H1 (cell line): ENCODE measurements at regions not wholly inside any gene's neighbourhood (a gene's known extent, or its start where the extent isn't known, plus 50 kb on each side); places are given as distances from the start of the nearest gene placed in this dataset.
"Not testable (repeated sequence)": the region's sequence is repeated elsewhere in the genome, so short reads cannot be mapped to it uniquely, and the experiment has no call there.

Source experiments
- CTCF ChIA-PET: fragments of 300-600 bp; sonication (Branson Sonifier 250); formaldehyde crosslinking; loops from one replicate; lab custom pipeline; 2021; ENCODE audit not compliant: partially characterized antibody; lab: Charles Lee
- POLR2A ChIA-PET: fragments of 300-600 bp; sonication (Branson Sonifier 250); formaldehyde crosslinking; loops from one replicate; lab custom pipeline; 2021; ENCODE audit warnings: inconsistent platforms; ENCODE audit not compliant: partially characterized antibody; lab: Charles Lee
- DNase-seq, 2 experiments: peaks; one replicate each; pipeline versions ENCODE4 v3.0.0 to v3.0.0-alpha.2; 2010 to 2022; ENCODE audit warnings: low spot score in 2 of 2, low read depth in 1 of 2, mixed read lengths in 1 of 2
- FAIRE-seq: peaks from 2 replicates; lab custom pipeline; 2011; peaks lifted over from hg19 to GRCh38; lab: Jason Lieb, UNC
- H2AFZ ChIP-seq: 2 replicates; pipeline ENCODE4 v1.8.1; 2012; ENCODE audit warnings: low read length, inconsistent platforms
- H2AK5ac ChIP-seq: 2 replicates; pipeline ENCODE4 v1.6.1; 2013; ENCODE audit warnings: low read depth, low read length
- H2BK120ac ChIP-seq: replicated peaks from 2 replicates; pipeline ENCODE3; 2013; ENCODE audit warnings: low read depth, low read length, inconsistent platforms
- H2BK12ac ChIP-seq: 2 replicates; pipeline ENCODE4 v1.6.1; 2013; ENCODE audit warnings: low read depth, low read length
- H2BK15ac ChIP-seq: 2 replicates; pipeline ENCODE4 v1.6.1; 2013; ENCODE audit warnings: low read length
- H2BK20ac ChIP-seq: 2 replicates; pipeline ENCODE4 v1.6.1; 2013; ENCODE audit warnings: low read length
- H2BK5ac ChIP-seq: 2 replicates; pipeline ENCODE4 v1.6.1; 2013; ENCODE audit warnings: low read depth, low read length
- H3K14ac ChIP-seq: 2 replicates; pipeline ENCODE4 v1.6.1; 2013; ENCODE audit warnings: inconsistent platforms; ENCODE audit not compliant: insufficient read length
- H3K18ac ChIP-seq: 2 replicates; pipeline ENCODE4 v1.6.1; 2013; ENCODE audit warnings: low read length; ENCODE audit errors: extremely low read depth
- H3K23ac ChIP-seq: 2 replicates; pipeline ENCODE4 v1.6.1; 2013; ENCODE audit warnings: inconsistent platforms; ENCODE audit not compliant: insufficient read length
- H3K23me2 ChIP-seq: 2 replicates; pipeline ENCODE4 v1.6.1; 2013; ENCODE audit warnings: low read depth, low read length
- H3K27ac ChIP-seq: 2 replicates; pipeline ENCODE4 v1.6.1; 2011; ENCODE audit warnings: low read depth, low read length, inconsistent platforms
- H3K27me3 ChIP-seq, 4 experiments: replicated peaks in 1 of 4; 1 replicate in 1 of 4; 2 replicates in 3 of 4; pipeline versions ENCODE4 v1.6.1 to v1.8.1; 2011 to 2013; ENCODE audit warnings: low read length in 3 of 4, mild to moderate bottlenecking in 3 of 4, inconsistent platforms in 2 of 4, mixed read lengths in 2 of 4, moderate library complexity in 1 of 4; ENCODE audit not compliant: control insufficient read depth in 3 of 4, insufficient read depth in 3 of 4; ENCODE audit errors: extremely low read depth in 1 of 4
- H3K36me3 ChIP-seq, 4 experiments: 2 replicates each; pipeline versions ENCODE4 v1.6.1 to v1.8.1; 2011 to 2013; ENCODE audit warnings: mild to moderate bottlenecking in 4 of 4, low read length in 3 of 4, moderate library complexity in 2 of 4, control low read depth in 1 of 4, inconsistent platforms in 1 of 4; ENCODE audit not compliant: insufficient read depth in 4 of 4, control insufficient read depth in 2 of 4
- H3K4ac ChIP-seq: replicated peaks from 2 replicates; pipeline ENCODE3; 2013; ENCODE audit warnings: low read length, low read depth, mixed read lengths, inconsistent platforms; ENCODE audit not compliant: insufficient read length
- H3K4me1 ChIP-seq, 4 experiments: replicated peaks in 1 of 4; 1 replicate in 1 of 4; 2 replicates in 3 of 4; pipeline versions ENCODE4 v1.6.1 to v1.8.1; 2011 to 2013; ENCODE audit warnings: low read length in 3 of 4, inconsistent platforms in 2 of 4, mixed read lengths in 1 of 4; ENCODE audit not compliant: insufficient read depth in 4 of 4, control insufficient read depth in 3 of 4
- H3K4me2 ChIP-seq, 2 experiments: 2 replicates each; pipeline versions ENCODE4 v1.6.1 to v1.8.1; 2011 to 2013; ENCODE audit warnings: low read depth in 2 of 2, low read length in 2 of 2, control low read depth in 1 of 2, inconsistent platforms in 1 of 2, mild to moderate bottlenecking in 1 of 2; ENCODE audit not compliant: insufficient read depth in 1 of 2
- H3K4me3 ChIP-seq, 4 experiments: fragments of 200-600, 300-600 bp in 1 of 4; sonication (generic), shearing (Covaris generic), sonication (Bioruptor Twin) in 1 of 4; 2 replicates each; pipeline versions ENCODE4 v1.5.1 to v1.8.1; 2011 to 2016; ENCODE audit warnings: low read length in 4 of 4, low read depth in 3 of 4, control low read depth in 2 of 4, inconsistent platforms in 2 of 4, mild to moderate bottlenecking in 2 of 4, mixed read lengths in 1 of 4, moderate library complexity in 1 of 4; ENCODE audit not compliant: insufficient read depth in 2 of 4; ENCODE audit errors: extremely low read depth in 1 of 4
- H3K56ac ChIP-seq: replicated peaks from 2 replicates; pipeline ENCODE3; 2013; ENCODE audit warnings: low read depth, mild to moderate bottlenecking, mixed read lengths, low read length, inconsistent platforms; ENCODE audit not compliant: insufficient read length
- H3K79me1 ChIP-seq: 2 replicates; pipeline ENCODE4 v1.6.1; 2013; ENCODE audit warnings: low read depth, low read length, control low read depth
- H3K79me2 ChIP-seq, 2 experiments: 2 replicates each; pipeline versions ENCODE4 v1.6.1 to v1.8.1; 2012 to 2013; ENCODE audit warnings: low read length in 2 of 2, mild to moderate bottlenecking in 2 of 2, inconsistent platforms in 1 of 2; ENCODE audit not compliant: insufficient read depth in 2 of 2, control insufficient read depth in 1 of 2
- H3K9ac ChIP-seq, 4 experiments: replicated peaks in 1 of 4; 1 replicate in 1 of 4; 2 replicates in 3 of 4; pipeline versions ENCODE4 v1.6.1 to v1.8.1; 2011 to 2013; ENCODE audit warnings: low read depth in 3 of 4, low read length in 3 of 4, control low read depth in 2 of 4, mild to moderate bottlenecking in 2 of 4, moderate library complexity in 2 of 4, inconsistent platforms in 1 of 4; ENCODE audit errors: extremely low read depth in 1 of 4
- H3K9me3 ChIP-seq, 2 experiments: 2 replicates each; pipeline versions ENCODE4 v1.6.1 to v1.8.1; 2012 to 2013; ENCODE audit warnings: mild to moderate bottlenecking in 2 of 2, moderate library complexity in 2 of 2, control low read depth in 1 of 2, inconsistent platforms in 1 of 2, low read depth in 1 of 2, low read length in 1 of 2, mixed read lengths in 1 of 2; ENCODE audit not compliant: insufficient read depth in 2 of 2
- H4K20me1 ChIP-seq, 2 experiments: replicated peaks in 1 of 2; 2 replicates each; pipeline versions ENCODE3 to v1.8.1; 2011 to 2013; ENCODE audit warnings: inconsistent platforms in 2 of 2, low read length in 2 of 2, mild to moderate bottlenecking in 1 of 2; ENCODE audit not compliant: insufficient read depth in 2 of 2, control insufficient read depth in 1 of 2
- H4K5ac ChIP-seq: 2 replicates; pipeline ENCODE4 v1.6.1; 2013; ENCODE audit warnings: low read length, low read depth, mixed read lengths, inconsistent platforms; ENCODE audit not compliant: insufficient read length
- H4K8ac ChIP-seq: 2 replicates; pipeline ENCODE4 v1.8.0; 2013; ENCODE audit warnings: mild to moderate bottlenecking, moderate library complexity, low read length, inconsistent platforms; ENCODE audit not compliant: insufficient read depth; ENCODE audit errors: extremely low read depth
- H4K91ac ChIP-seq: replicated peaks from 2 replicates; pipeline ENCODE3; 2013; ENCODE audit warnings: low read length, mixed read lengths, inconsistent platforms; ENCODE audit not compliant: insufficient read length
- WGBS, 2 experiments: shearing (Covaris generic) in 1 of 2; methylation state at CpG; one replicate each; pipeline versions ENCODE4 v1.1.6 to v1.1.7; 2013 to 2015; ENCODE audit warnings: low lambda C conversion rate in 2 of 2, mixed read lengths in 2 of 2, inconsistent platforms in 1 of 2, low coverage in 1 of 2, missing lambda C conversion rate in 1 of 2; ENCODE audit not compliant: insufficient replicate concordance in 2 of 2, insufficient coverage in 1 of 2, insufficient read length in 1 of 2; ENCODE audit errors: extremely low coverage in 1 of 2, missing lambda C conversion rate in 1 of 2; 5-methylcytosine and 5-hydroxymethylcytosine counted together

- H3K4ac ChIP-seq, H3K9ac ChIP-seq, H4K91ac ChIP-seq, H3K36me3 ChIP-seq, H3K79me1 ChIP-seq, H2BK5ac ChIP-seq, POLR2A ChIA-PET, H3K27ac ChIP-seq, H4K5ac ChIP-seq, H3K4me3 ChIP-seq, H4K8ac ChIP-seq, H3K9me3 ChIP-seq, H4K20me1 ChIP-seq, H3K79me2 ChIP-seq, H3K18ac ChIP-seq, CTCF ChIA-PET, DNase-seq, H3K23ac ChIP-seq, H3K4me1 ChIP-seq, H2BK120ac ChIP-seq, H3K56ac ChIP-seq, H2BK20ac ChIP-seq, FAIRE-seq, H3K4me2 ChIP-seq, H3K23me2 ChIP-seq, H2AK5ac ChIP-seq, H2BK12ac ChIP-seq, H3K27me3 ChIP-seq, H3K14ac ChIP-seq, H2BK15ac ChIP-seq, H2AFZ ChIP-seq: not testable (repeated sequence)
- whole genome bisulfite sequencing, 2 experiments, result 80% methylated on average over 1 of the region's 8 CpGs; no CpG with 5 or more reads in 1 of the 2 experiments
Measured at GRCh38 chr10:46660027-46660834, 81.3 kb downstream of the SYT15 start.

DNA sequence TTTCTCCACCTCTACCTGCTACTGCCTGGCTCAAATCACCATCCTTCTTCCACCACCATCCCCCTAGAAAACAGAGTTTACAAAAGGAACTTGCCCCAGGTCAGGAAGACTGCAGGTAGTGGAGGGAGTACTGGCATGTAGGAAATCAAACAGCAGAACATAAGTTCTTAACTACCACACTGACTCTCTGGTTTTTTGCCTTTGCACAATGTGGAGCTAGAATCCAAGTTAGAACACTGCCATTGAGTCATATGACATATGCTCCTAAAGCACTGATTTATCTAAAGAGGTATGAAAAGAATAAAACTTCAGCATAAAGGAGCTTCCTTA is 81.9 kb downstream of the SYT15 start:
- H3K4me2 ChIP-seq, H3K4ac ChIP-seq, H2BK5ac ChIP-seq, H3K56ac ChIP-seq, H4K5ac ChIP-seq, H3K36me3 ChIP-seq, FAIRE-seq, H3K9ac ChIP-seq, H3K79me1 ChIP-seq, H3K9me3 ChIP-seq, H3K14ac ChIP-seq, H3K18ac ChIP-seq, H3K27me3 ChIP-seq, H3K4me1 ChIP-seq, H3K79me2 ChIP-seq, H3K23ac ChIP-seq, H2BK120ac ChIP-seq, H2AFZ ChIP-seq, DNase-seq, H4K91ac ChIP-seq, H4K8ac ChIP-seq, CTCF ChIA-PET, H3K27ac ChIP-seq, H3K23me2 ChIP-seq, H2AK5ac ChIP-seq, POLR2A ChIA-PET, H4K20me1 ChIP-seq, H2BK12ac ChIP-seq, H2BK20ac ChIP-seq, H2BK15ac ChIP-seq, H3K4me3 ChIP-seq: not testable (repeated sequence)
